Trophoblast cell (in vitro differentiated cells and primary cell): ENCODE measurements at regions not wholly inside any gene's neighbourhood (a gene's known extent, or its start where the extent isn't known, plus 50 kb on each side); places are given as distances from the start of the nearest gene placed in this dataset.
A peak's percentile ranks its signal among the peaks of the same experiment; 100 is the strongest.

ENCODE experiments used
- DNase-seq, 2 donors: peaks; one replicate each; pipeline ENCODE4 v3.0.0-alpha.2; 2016
- H2AFZ ChIP-seq: 2 replicates; pipeline ENCODE4 v1.6.1; 2013; ENCODE audit warnings: low read length, moderate library complexity, mild to moderate bottlenecking; ENCODE audit not compliant: insufficient read depth, poor library complexity
- H2AK5ac ChIP-seq: 2 replicates; pipeline ENCODE4 v1.6.1; 2013; ENCODE audit warnings: mild to moderate bottlenecking, low read length
- H2BK120ac ChIP-seq: 2 replicates; pipeline ENCODE4 v1.6.1; 2013; ENCODE audit warnings: low read length, mild to moderate bottlenecking, moderate library complexity; ENCODE audit not compliant: insufficient read depth, poor library complexity
- H2BK12ac ChIP-seq: 2 replicates; pipeline ENCODE4 v1.6.1; 2013; ENCODE audit warnings: mild to moderate bottlenecking, low read length, moderate library complexity
- H2BK5ac ChIP-seq: 2 replicates; pipeline ENCODE4 v1.6.1; 2013; ENCODE audit warnings: low read length, low read depth, moderate library complexity, mild to moderate bottlenecking; ENCODE audit not compliant: poor library complexity
- H3K14ac ChIP-seq: 2 replicates; pipeline ENCODE4 v1.6.1; 2013; ENCODE audit warnings: mild to moderate bottlenecking, low read length
- H3K18ac ChIP-seq: 2 replicates; pipeline ENCODE4 v1.6.1; 2013; ENCODE audit warnings: mild to moderate bottlenecking, low read length
- H3K23ac ChIP-seq: 2 replicates; pipeline ENCODE4 v1.6.1; 2013; ENCODE audit warnings: low read length
- H3K27ac ChIP-seq: 2 replicates; pipeline ENCODE4 v1.5.1; 2013; ENCODE audit warnings: low read depth, mild to moderate bottlenecking, inconsistent platforms, low read length, moderate library complexity
- H3K27me3 ChIP-seq: 2 replicates; pipeline ENCODE4 v1.6.1; 2013; ENCODE audit warnings: inconsistent platforms, mild to moderate bottlenecking, low read length, moderate library complexity; ENCODE audit not compliant: insufficient read depth
- H3K36me3 ChIP-seq, 2 experiments: 1 replicate in 1 of 2; 2 replicates in 1 of 2; pipeline ENCODE4 v1.6.1; 2013; ENCODE audit warnings: low read length in 2 of 2, mild to moderate bottlenecking in 2 of 2, moderate library complexity in 1 of 2; ENCODE audit not compliant: insufficient read depth in 2 of 2, control insufficient read depth in 1 of 2
- H3K4ac ChIP-seq: 2 replicates; pipeline ENCODE4 v1.6.1; 2013; ENCODE audit warnings: low read depth, mild to moderate bottlenecking, low read length, moderate library complexity
- H3K4me1 ChIP-seq, 2 experiments: 1 replicate in 1 of 2; 2 replicates in 1 of 2; pipeline ENCODE4 v1.6.1; 2013; ENCODE audit warnings: low read length in 2 of 2, mild to moderate bottlenecking in 2 of 2, moderate library complexity in 1 of 2; ENCODE audit not compliant: insufficient read depth in 2 of 2, control insufficient read depth in 1 of 2
- H3K4me2 ChIP-seq: 2 replicates; pipeline ENCODE4 v1.6.1; 2013; ENCODE audit warnings: inconsistent platforms, mild to moderate bottlenecking, low read length, moderate library complexity
- H3K4me3 ChIP-seq: 2 replicates; pipeline ENCODE4 v1.5.1; 2013; ENCODE audit warnings: mild to moderate bottlenecking, low read depth, low read length, inconsistent platforms
- H3K79me1 ChIP-seq: one replicate; pipeline ENCODE4 v1.6.1; 2013; ENCODE audit warnings: low read length
- H3K79me2 ChIP-seq: 2 replicates; pipeline ENCODE4 v1.6.1; 2013; ENCODE audit warnings: low read length, mild to moderate bottlenecking; ENCODE audit not compliant: control insufficient read depth, insufficient read depth, poor library complexity
- H3K9ac ChIP-seq: 2 replicates; pipeline ENCODE4 v1.6.1; 2013; ENCODE audit warnings: mild to moderate bottlenecking, low read length
- H3K9me3 ChIP-seq: 2 replicates; pipeline ENCODE4 v1.6.1; 2013; ENCODE audit warnings: low read depth, mild to moderate bottlenecking, control low read depth, inconsistent platforms, low read length; ENCODE audit not compliant: insufficient read depth
- H4K12ac ChIP-seq: 2 replicates; pipeline ENCODE4 v1.6.1; 2013; ENCODE audit warnings: low read depth, mild to moderate bottlenecking, low read length, moderate library complexity
- H4K8ac ChIP-seq: 2 replicates; pipeline ENCODE4 v1.6.1; 2013; ENCODE audit warnings: low read depth, mild to moderate bottlenecking, low read length, moderate library complexity
- H4K91ac ChIP-seq: one replicate; pipeline ENCODE4 v1.6.1; 2013; ENCODE audit warnings: low read depth, mild to moderate bottlenecking, low read length, moderate library complexity
- WGBS: extraction: QIAGEN DNeasy Blood & Tissue Kit; methylation state at CpG from one replicate; pipeline ENCODE4 v1.1.7; 2013; ENCODE audit warnings: missing lambda C conversion rate; ENCODE audit not compliant: insufficient read length, insufficient coverage; ENCODE audit errors: extremely low coverage; 5-methylcytosine and 5-hydroxymethylcytosine counted together

GRCh38 chr3:170716172-170716805 lies 130.4 kb upstream of the SLC7A14 start:
- Histone ChIP-seq H2AFZ (no peak overlapping the region), H3K9me3 (no peaks in the 10 kb centered on the region), H3K27ac (peak overlapping the region; percentile 8), H3K79me1 (peaks cover 10% of the 10 kb centered on the region), H3K18ac (no peak overlapping the region), H3K23ac (no peak overlapping the region), H3K4me3 (no peak overlapping the region), H2BK5ac (no peak overlapping the region), H3K27me3 (no peaks in the 10 kb centered on the region), H2AK5ac (no peak overlapping the region), H3K9ac (no peak overlapping the region), H3K4me1 (peaks cover 0 to 6% of the 10 kb centered on the region in 2 experiments), H4K91ac (no peak overlapping the region), H2BK12ac (no peak overlapping the region), H4K12ac (no peak overlapping the region), H3K4me2 (no peak overlapping the region), H3K36me3 (no peaks in the 10 kb centered on the region), H2BK120ac (no peak overlapping the region), H3K79me2 (no peaks in the 10 kb centered on the region), H3K4ac (no peak overlapping the region), H4K8ac (no peak overlapping the region), H3K14ac (no peak overlapping the region)
- no peak for DNase-seq
- WGBS: 100% methylated on average over 1 of the region's 5 CpGs

DNA sequence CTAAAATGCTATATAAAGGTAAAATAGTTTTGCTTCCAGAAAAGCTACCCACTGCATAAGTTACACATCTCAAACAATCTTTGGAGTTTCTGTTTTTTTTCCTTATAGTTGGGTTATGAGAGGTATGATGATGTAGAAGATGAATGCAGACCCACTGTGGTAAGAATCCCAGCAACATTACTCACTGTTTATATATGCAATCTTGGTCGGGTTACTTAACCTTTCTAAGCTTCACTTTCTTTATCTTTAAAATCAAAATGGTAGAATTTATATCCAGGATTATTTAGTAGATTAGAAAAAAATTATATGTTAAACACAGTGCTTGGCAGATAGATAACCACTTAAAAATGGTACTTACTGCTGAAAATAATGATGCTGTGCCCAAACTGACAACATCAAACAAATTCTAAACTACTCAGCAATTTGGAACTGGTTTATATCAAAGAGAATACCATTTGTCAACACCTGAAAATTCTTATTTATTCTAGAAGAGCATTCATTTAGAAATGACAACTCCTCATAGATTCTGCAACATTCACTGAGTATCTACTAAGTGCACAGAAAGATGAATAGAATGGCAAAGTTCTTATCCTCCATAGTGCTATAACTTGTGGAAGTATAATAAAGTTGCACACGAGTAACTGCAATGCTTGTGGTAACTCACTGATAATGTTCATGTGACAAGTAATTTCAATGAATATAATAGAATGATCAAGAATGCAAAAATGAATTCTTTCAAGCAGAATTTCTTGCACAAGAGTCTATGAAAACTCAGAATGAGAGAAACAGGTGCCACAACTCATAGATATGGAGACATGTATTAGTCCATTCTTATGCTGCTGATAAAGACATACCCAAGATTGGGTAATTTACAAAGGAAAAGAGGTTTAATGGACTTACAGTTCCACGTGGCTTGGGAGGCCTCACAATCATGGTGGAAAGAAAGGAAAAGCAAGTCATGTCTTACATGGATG lies 129.0 kb upstream of the SLC7A14 start:
- DNase-seq: peak; percentile 44 to 87
- no peak overlapping the region for H2BK12ac ChIP-seq
- H3K79me2 ChIP-seq: no peaks in the 10 kb centered on the region
- no peaks in the 10 kb centered on the region for H3K9me3 ChIP-seq
- H4K8ac ChIP-seq: no peak overlapping the region
- no peak overlapping the region for H3K18ac ChIP-seq
- H4K91ac ChIP-seq: no peak overlapping the region
- no CpG with 5 or more reads among the region's 3 CpGs for WGBS
- no peak overlapping the region for H3K4ac ChIP-seq
- no peaks in the 10 kb centered on the region for H3K27me3 ChIP-seq
- H3K9ac ChIP-seq: no peak overlapping the region
- H2AFZ ChIP-seq: no peak overlapping the region
- no peak overlapping the region for H2BK5ac ChIP-seq
- H3K27ac ChIP-seq: no peak overlapping the region
- H4K12ac ChIP-seq: no peak overlapping the region
- H3K4me1 ChIP-seq: peaks cover 0 to 6% of the 10 kb centered on the region in 2 experiments
- H2BK120ac ChIP-seq: no peak overlapping the region
- no peak overlapping the region for H2AK5ac ChIP-seq
- no peak overlapping the region for H3K4me2 ChIP-seq
- H3K14ac ChIP-seq: no peak overlapping the region
- H3K4me3 ChIP-seq: no peak overlapping the region
- H3K36me3 ChIP-seq: no peaks in the 10 kb centered on the region
- peaks cover 10% of the 10 kb centered on the region for H3K79me1 ChIP-seq
- H3K23ac ChIP-seq: no peak overlapping the region

GRCh38 chr3:170714122-170714521 lies 128.2 kb upstream of the SLC7A14 start:
- Histone ChIP-seq H3K23ac (no peak overlapping the region), H3K4me2 (no peak overlapping the region), H2AFZ (no peak overlapping the region), H3K27ac (no peak overlapping the region), H2BK12ac (no peak overlapping the region), H4K91ac (no peak overlapping the region), H3K79me2 (no peaks in the 10 kb centered on the region), H4K12ac (no peak overlapping the region), H3K9ac (no peak overlapping the region), H3K18ac (no peak overlapping the region), H3K9me3 (peaks cover 1% of the 10 kb centered on the region), H2AK5ac (no peak overlapping the region), H3K36me3 (no peaks in the 10 kb centered on the region), H3K4me3 (no peak overlapping the region), H3K79me1 (peaks cover 10% of the 10 kb centered on the region), H2BK5ac (no peak overlapping the region), H3K4ac (no peak overlapping the region), H4K8ac (no peak overlapping the region), H3K27me3 (no peaks in the 10 kb centered on the region), H2BK120ac (no peak overlapping the region), H3K4me1 (peaks cover 0 to 6% of the 10 kb centered on the region in 2 experiments), H3K14ac (no peak overlapping the region)
- WGBS: no CpG with 5 or more reads among the region's 3 CpGs
- DNase-seq: peak; percentile 60 to 85

- H4K8ac ChIP-seq: no peak overlapping the region
- H2BK12ac ChIP-seq: no peak overlapping the region
- H3K14ac ChIP-seq: no peak overlapping the region
- H3K4ac ChIP-seq: no peak overlapping the region
- peaks cover 2% of the 10 kb centered on the region for H3K9me3 ChIP-seq
- H4K12ac ChIP-seq: no peak overlapping the region
- H2AFZ ChIP-seq: no peak overlapping the region
- no peaks in the 10 kb centered on the region for H3K79me2 ChIP-seq
- H3K18ac ChIP-seq: no peak overlapping the region
- no peak overlapping the region for H3K4me3 ChIP-seq
- WGBS: no CpG with 5 or more reads among the region's 4 CpGs
- no peak overlapping the region for H2AK5ac ChIP-seq
- no peak overlapping the region for H3K27ac ChIP-seq
- no peaks in the 10 kb centered on the region for H3K36me3 ChIP-seq
- no peaks in the 10 kb centered on the region for H3K27me3 ChIP-seq
- H3K4me1 ChIP-seq: peaks cover 0 to 6% of the 10 kb centered on the region in 2 experiments
- no peak overlapping the region for H3K23ac ChIP-seq
- H2BK120ac ChIP-seq: no peak overlapping the region
- H3K9ac ChIP-seq: no peak overlapping the region
- no peak overlapping the region for H3K4me2 ChIP-seq
- peaks cover 10% of the 10 kb centered on the region for H3K79me1 ChIP-seq
- DNase-seq: peak; percentile 47 to 66
- no peak overlapping the region for H2BK5ac ChIP-seq
- H4K91ac ChIP-seq: no peak overlapping the region
Observed at GRCh38 chr3:170713653-170714052, 127.8 kb upstream of the SLC7A14 start.
